PC-9 (cell line): ENCODE measurements at regions not wholly inside any gene's neighbourhood (a gene's known extent, or its start where the extent isn't known, plus 50 kb on each side); places are given as distances from the start of the nearest gene placed in this dataset.

Source experiments
- BruUV-seq: library from RNA; stranded (reverse); fragments of 400-500 nt; replicated peaks from 2 replicates; lab custom pipeline; 2021; lab: Mats Ljungman, UMichigan
- CTCF ChIA-PET: fragments of 300-600 bp; sonication (Branson Sonifier 250); formaldehyde crosslinking; loops from one replicate; lab custom pipeline; 2022; ENCODE audit warnings: antibody characterized with exemption; lab: Charles Lee
- POLR2A ChIA-PET: fragments of 300-600 bp; sonication (Branson Sonifier 250); formaldehyde crosslinking; loops from one replicate; lab custom pipeline; 2022; ENCODE audit warnings: antibody characterized with exemption; ENCODE audit not compliant: unreplicated experiment; lab: Charles Lee
- DNase-seq, 2 experiments: peaks; one replicate each; pipeline versions ENCODE4 v3.0.0 to v3.0.0-alpha.2; 2015 to 2022; ENCODE audit warnings: mixed read lengths in 1 of 2
- H2AFZ ChIP-seq: fragments of 200-600 bp; sonication (generic); 2 replicates; pipeline ENCODE4 v1.8.1; 2017; ENCODE audit warnings: antibody characterized with exemption
- H3F3A ChIP-seq: fragments of 200-600 bp; sonication (generic); 2 replicates; pipeline ENCODE4 v1.8.1; 2017; ENCODE audit warnings: antibody characterized with exemption, mild to moderate bottlenecking, low read depth; ENCODE audit not compliant: insufficient read depth
- H3K27ac ChIP-seq: fragments of 200-600 bp; sonication (generic); 2 replicates; pipeline ENCODE4 v1.6.1; 2016; ENCODE audit warnings: mixed run types
- H3K27me3 ChIP-seq: fragments of 200-600 bp; sonication (generic); 2 replicates; pipeline ENCODE4 v1.6.1; 2016; ENCODE audit warnings: low read depth, mixed run types; ENCODE audit not compliant: insufficient read depth
- H3K36me3 ChIP-seq: fragments of 200-600 bp; sonication (generic); 2 replicates; pipeline ENCODE4 v1.6.1; 2016; ENCODE audit warnings: low read depth, mixed run types
- H3K4me1 ChIP-seq: fragments of 200-600 bp; sonication (generic); replicated peaks from 2 replicates; pipeline ENCODE4 v1.6.1; 2016; ENCODE audit warnings: mixed run types; ENCODE audit not compliant: insufficient read depth
- H3K4me2 ChIP-seq: fragments of 200-600 bp; sonication (generic); 2 replicates; pipeline ENCODE4 v1.6.1; 2017; ENCODE audit warnings: mixed run types
- H3K4me3 ChIP-seq: fragments of 200-600 bp; sonication (generic); 2 replicates; pipeline ENCODE4 v1.6.1; 2016; ENCODE audit warnings: mixed run types
- H3K79me2 ChIP-seq: fragments of 200-600 bp; sonication (generic); 2 replicates; pipeline ENCODE4 v1.6.1; 2017; ENCODE audit warnings: low read depth, mixed run types
- H3K9me2 ChIP-seq: fragments of 200-600 bp; sonication (generic); 2 replicates; pipeline ENCODE4 v1.8.1; 2017; ENCODE audit warnings: mild to moderate bottlenecking; ENCODE audit not compliant: insufficient read depth
- H3K9me3 ChIP-seq: fragments of 200-600 bp; sonication (generic); 2 replicates; pipeline ENCODE4 v1.8.1; 2016; ENCODE audit warnings: low read depth; ENCODE audit not compliant: insufficient read depth
- H4K20me1 ChIP-seq: fragments of 200-600 bp; sonication (generic); 2 replicates; pipeline ENCODE4 v1.8.1; 2017; ENCODE audit not compliant: insufficient read depth
- EZH2 ChIP-seq: fragments of 200-600 bp; sonication (generic); IDR thresholded peaks from 2 replicates; pipeline ENCODE4 v1.8.0; 2017; ENCODE audit warnings: antibody characterized with exemption, low read depth
- intact Hi-C: fragments of 100-400 bp; cut with micrococcal nuclease; formaldehyde crosslinking; loops from one replicate; pipeline ENCODE4 v1.10.0; 2022; ENCODE audit not compliant: unreplicated experiment
- TF ChIP-seq, protein P1 (sequence below): fragments of 200-600 bp; sonication (generic); conservative IDR thresholded peaks from 2 replicates; pipeline ENCODE4 v1.6.1; 2017; ENCODE audit warnings: mixed run types, antibody characterized with exemption, mild to moderate bottlenecking, moderate library complexity

DNA sequence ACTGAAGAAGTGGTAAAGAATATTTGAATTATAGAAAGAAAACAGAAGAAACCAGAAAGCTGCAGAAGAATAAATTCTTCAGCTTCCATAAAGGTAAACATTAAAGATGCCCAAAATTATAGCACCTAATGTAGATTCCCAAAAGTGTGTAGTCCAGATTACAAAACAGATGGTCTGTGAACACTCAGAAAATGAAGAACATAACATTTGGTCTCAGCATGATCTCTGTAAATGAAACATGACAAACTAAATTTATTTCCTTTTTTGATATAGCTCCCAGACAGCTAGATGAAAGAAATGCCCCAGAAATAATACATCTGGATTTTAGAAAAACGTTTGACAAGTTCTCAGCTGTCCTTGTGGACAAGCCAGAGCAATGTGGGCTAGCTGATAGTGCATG is 794.2 kb upstream of the NXPH2 start:
- CTCF ChIA-PET = no interaction called here
- H3F3A ChIP-seq = no peaks in the 10 kb centered on the region
- no peak overlapping the region for H3K4me3 ChIP-seq
- peaks cover 4% of the 10 kb centered on the region; the same call in 1 of the 2 replicates for H3K9me2 ChIP-seq
- no peaks in the 10 kb centered on the region for H3K4me1 ChIP-seq
- DNase-seq = no peak
- POLR2A ChIA-PET = no interaction called here
- H3K36me3 ChIP-seq = no peaks in the 10 kb centered on the region
- intact Hi-C loops = no loop called here
- no peak overlapping the region for H2AFZ ChIP-seq
- H3K27ac ChIP-seq = no peak overlapping the region
- peaks cover 3% of the 10 kb centered on the region; the same call in 1 of the 2 replicates for H3K9me3 ChIP-seq
- H3K4me2 ChIP-seq = no peak overlapping the region
- no peaks in the 10 kb centered on the region for H4K20me1 ChIP-seq
- TF ChIP-seq, protein P1, sequence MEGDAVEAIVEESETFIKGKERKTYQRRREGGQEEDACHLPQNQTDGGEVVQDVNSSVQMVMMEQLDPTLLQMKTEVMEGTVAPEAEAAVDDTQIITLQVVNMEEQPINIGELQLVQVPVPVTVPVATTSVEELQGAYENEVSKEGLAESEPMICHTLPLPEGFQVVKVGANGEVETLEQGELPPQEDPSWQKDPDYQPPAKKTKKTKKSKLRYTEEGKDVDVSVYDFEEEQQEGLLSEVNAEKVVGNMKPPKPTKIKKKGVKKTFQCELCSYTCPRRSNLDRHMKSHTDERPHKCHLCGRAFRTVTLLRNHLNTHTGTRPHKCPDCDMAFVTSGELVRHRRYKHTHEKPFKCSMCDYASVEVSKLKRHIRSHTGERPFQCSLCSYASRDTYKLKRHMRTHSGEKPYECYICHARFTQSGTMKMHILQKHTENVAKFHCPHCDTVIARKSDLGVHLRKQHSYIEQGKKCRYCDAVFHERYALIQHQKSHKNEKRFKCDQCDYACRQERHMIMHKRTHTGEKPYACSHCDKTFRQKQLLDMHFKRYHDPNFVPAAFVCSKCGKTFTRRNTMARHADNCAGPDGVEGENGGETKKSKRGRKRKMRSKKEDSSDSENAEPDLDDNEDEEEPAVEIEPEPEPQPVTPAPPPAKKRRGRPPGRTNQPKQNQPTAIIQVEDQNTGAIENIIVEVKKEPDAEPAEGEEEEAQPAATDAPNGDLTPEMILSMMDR = no peak
- TF ChIP-seq EZH2 = no peak
- H3K27me3 ChIP-seq = no peaks in the 10 kb centered on the region
- BruUV-seq = no TSS peak
- H3K79me2 ChIP-seq = no peaks in the 10 kb centered on the region

DNA sequence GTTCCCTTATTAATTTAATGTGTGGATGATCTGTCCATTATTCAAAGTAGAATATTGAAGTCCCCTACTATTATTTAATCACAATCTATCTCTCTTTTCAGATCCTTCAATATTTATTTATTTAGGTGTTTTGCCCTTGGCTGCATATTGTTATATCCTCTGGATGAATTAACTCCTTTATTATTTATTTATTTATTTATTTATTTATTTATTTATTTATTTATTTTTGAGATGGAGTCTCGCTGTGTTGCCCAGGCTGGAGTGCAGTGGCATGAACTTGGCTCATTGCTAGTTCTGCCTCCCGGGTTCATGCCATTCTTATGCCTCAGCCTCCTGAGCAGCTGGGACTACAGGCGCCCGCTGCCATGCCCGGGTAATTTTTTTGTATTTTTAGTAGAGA is 776.6 kb upstream of the NXPH2 start:
- H3K36me3 ChIP-seq = no peaks in the 10 kb centered on the region
- H3K9me2 ChIP-seq = no peaks in the 10 kb centered on the region
- POLR2A ChIA-PET = no interaction called here
- no peak overlapping the region for H3K4me2 ChIP-seq
- no peaks in the 10 kb centered on the region for H3F3A ChIP-seq
- no peaks in the 10 kb centered on the region for H3K27me3 ChIP-seq
- no peak for DNase-seq
- CTCF ChIA-PET = no interaction called here
- H3K9me3 ChIP-seq = no peaks in the 10 kb centered on the region
- TF ChIP-seq, protein P1 = no peak
- no peak for TF ChIP-seq EZH2
- H2AFZ ChIP-seq = no peak overlapping the region
- no peaks in the 10 kb centered on the region for H3K79me2 ChIP-seq
- H3K27ac ChIP-seq = no peak overlapping the region
- no peak overlapping the region for H3K4me3 ChIP-seq
- intact Hi-C loops = no loop called here
- BruUV-seq = no TSS peak
- H3K4me1 ChIP-seq = no peaks in the 10 kb centered on the region
- H4K20me1 ChIP-seq = no peaks in the 10 kb centered on the region

DNA sequence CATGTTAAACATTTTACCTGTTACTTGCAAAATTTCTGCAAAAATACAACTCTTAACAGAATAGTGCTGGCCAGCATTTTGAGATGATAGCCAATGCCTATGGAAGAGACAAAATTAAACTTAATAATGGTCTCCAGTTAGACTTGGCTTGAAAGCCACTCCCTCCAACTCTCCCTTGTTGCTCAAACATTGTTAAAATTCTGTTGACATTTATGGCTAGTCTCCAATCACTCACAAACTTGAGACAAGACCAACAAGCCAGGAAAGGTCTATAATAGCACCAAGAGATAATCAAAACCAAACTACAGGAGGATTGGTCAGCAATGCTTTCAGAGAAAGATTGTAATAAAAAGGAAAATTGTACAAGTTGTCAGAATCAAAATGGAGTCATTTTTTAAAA is 770.7 kb upstream of the NXPH2 start:
- POLR2A ChIA-PET = no interaction called here
- Histone ChIP-seq H3K4me3 (no peak overlapping the region), H3K9me2 (no peaks in the 10 kb centered on the region), H3F3A (no peaks in the 10 kb centered on the region), H3K27ac (no peak overlapping the region), H2AFZ (no peak overlapping the region), H3K36me3 (no peaks in the 10 kb centered on the region), H3K27me3 (no peaks in the 10 kb centered on the region), H3K4me2 (no peak overlapping the region), H3K9me3 (no peaks in the 10 kb centered on the region), H3K79me2 (no peaks in the 10 kb centered on the region), H3K4me1 (no peaks in the 10 kb centered on the region), H4K20me1 (no peaks in the 10 kb centered on the region)
- CTCF ChIA-PET = no interaction called here
- DNase-seq = no peak
- intact Hi-C loops = no loop called here
- TF ChIP-seq, protein P1 = no peak
- TF ChIP-seq EZH2 = no peak
- BruUV-seq = no TSS peak
